Natural killer cell treated with Interleukin-12 subunit alpha and Interleukin-12 subunit beta and Interleukin-15 and Interleukin-18, amount 100 ng/mL, for 72 hours (primary cell): ENCODE measurements at regions not wholly inside any gene's neighbourhood (a gene's known extent, or its start where the extent isn't known, plus 50 kb on each side); places are given as distances from the start of the nearest gene placed in this dataset.

Source experiments
- ATAC-seq, 2 donors: fragments of 150-1000 bp; cut with Tn5 transposase in 1 of 2; sonication (Bioruptor Pico), chemical (Tn5 transposase) in 1 of 2; 2 replicates each; pipeline ENCODE4 v1.10.0; 2021
- DNase-seq: peaks from one replicate; pipeline ENCODE4 v3.0.0; 2022; ENCODE audit warnings: low spot score
- H3K27ac Mint-ChIP-seq, 2 donors: 1 replicate in 1 of 2; 2 replicates in 1 of 2; pipeline ENCODE4 v1.8.0; 2022; ENCODE audit warnings: mixed read lengths in 2 of 2, mild to moderate bottlenecking in 1 of 2, moderate library complexity in 1 of 2
- H3K27me3 Mint-ChIP-seq, 2 donors: 1 replicate in 1 of 2; 2 replicates in 1 of 2; pipeline ENCODE4 v1.8.0; 2022; ENCODE audit warnings: mixed read lengths in 2 of 2
- H3K36me3 Mint-ChIP-seq: one replicate; pipeline ENCODE4 v1.8.0; 2022; ENCODE audit warnings: mixed read lengths
- H3K4me1 Mint-ChIP-seq, 2 donors: 1 replicate in 1 of 2; 2 replicates in 1 of 2; pipeline ENCODE4 v1.8.0; 2022; ENCODE audit warnings: low read depth in 2 of 2, mixed read lengths in 2 of 2, mild to moderate bottlenecking in 1 of 2
- H3K4me3 Mint-ChIP-seq: one replicate; pipeline ENCODE4 v1.8.0; 2022; ENCODE audit warnings: mixed read lengths
- H3K9me3 Mint-ChIP-seq: 2 replicates; pipeline ENCODE4 v1.8.0; 2022; ENCODE audit warnings: mixed read lengths

DNA sequence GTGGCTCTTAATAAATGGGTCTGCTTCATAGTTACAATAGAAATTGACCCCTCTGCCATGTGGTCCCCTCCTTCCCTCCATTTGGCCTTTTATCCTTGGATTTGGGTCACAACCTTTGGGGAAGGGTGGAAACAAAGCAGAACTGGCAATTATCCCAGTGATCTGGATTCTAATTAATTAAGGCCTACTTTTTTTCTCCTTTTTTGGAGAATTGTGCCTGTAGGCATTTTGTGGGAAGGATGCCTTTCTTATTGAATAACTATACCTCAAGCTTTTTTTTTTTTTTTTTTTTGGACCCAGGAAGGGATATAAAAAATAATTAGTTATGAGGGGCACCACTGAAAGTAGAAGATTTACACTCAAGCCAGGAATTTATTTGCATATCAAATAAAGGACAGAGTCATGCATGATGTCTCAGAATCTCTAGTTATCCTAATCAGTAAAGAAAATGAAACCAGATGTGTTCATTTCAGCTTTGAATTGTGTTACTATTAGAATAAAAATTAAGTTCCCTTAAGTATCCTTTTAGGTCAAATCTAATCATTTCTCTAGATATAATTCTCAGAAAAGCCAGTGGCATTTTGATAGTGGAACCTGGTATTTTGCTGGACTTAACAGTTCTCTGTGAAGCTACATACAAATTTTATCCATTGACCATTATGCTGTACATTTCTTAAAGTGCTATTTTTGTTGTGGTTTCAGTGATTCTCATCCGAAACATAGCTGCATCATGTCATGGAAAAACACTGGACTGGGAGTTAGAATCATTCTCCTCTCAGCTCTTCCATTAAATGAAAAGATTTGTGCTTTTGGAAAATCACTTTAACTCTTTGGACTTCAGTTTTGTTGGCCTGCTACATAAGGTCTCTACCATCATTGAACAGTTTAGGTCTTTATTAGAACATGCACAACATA lies 129.3 kb downstream of the KCNRG start:
- no peak overlapping the region for H3K4me3 Mint-ChIP-seq
- no peak overlapping the region for H3K27ac Mint-ChIP-seq
- H3K4me1 Mint-ChIP-seq: peaks cover 3 to 8% of the 10 kb centered on the region in 2 donors
- H3K36me3 Mint-ChIP-seq: no peaks in the 10 kb centered on the region
- no peak for ATAC-seq
- H3K9me3 Mint-ChIP-seq: no peaks in the 10 kb centered on the region
- DNase-seq: no peak
- H3K27me3 Mint-ChIP-seq: no peaks in the 10 kb centered on the region

DNA sequence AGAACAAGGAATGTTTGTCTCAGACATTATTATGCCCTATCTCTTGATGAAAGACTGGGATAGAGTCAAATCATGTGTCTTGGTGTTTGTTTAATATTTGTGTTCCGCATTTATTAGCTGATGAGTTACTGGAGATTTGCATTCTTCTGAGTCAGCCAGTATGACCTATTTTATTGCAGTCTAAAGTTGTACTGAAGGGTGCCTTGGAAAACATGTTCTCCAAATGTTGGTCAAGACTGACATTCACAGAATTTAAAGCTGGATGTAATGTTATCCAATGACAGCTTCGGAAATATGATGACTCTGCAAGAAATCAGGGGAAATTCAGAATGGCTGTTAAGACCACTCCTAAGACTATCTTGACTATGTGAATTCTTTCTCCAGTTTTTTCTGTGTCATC lies 134.0 kb downstream of the KCNRG start:
- H3K4me3 Mint-ChIP-seq: no peak overlapping the region
- no peak overlapping the region for H3K27ac Mint-ChIP-seq
- peaks cover 14 to 20% of the 10 kb centered on the region in 2 donors for H3K4me1 Mint-ChIP-seq
- H3K27me3 Mint-ChIP-seq: peaks cover 0 to 3% of the 10 kb centered on the region in 2 donors
- ATAC-seq (no peak), DNase-seq (no peak)
- no peaks in the 10 kb centered on the region for H3K9me3 Mint-ChIP-seq
- H3K36me3 Mint-ChIP-seq: no peaks in the 10 kb centered on the region

DNA sequence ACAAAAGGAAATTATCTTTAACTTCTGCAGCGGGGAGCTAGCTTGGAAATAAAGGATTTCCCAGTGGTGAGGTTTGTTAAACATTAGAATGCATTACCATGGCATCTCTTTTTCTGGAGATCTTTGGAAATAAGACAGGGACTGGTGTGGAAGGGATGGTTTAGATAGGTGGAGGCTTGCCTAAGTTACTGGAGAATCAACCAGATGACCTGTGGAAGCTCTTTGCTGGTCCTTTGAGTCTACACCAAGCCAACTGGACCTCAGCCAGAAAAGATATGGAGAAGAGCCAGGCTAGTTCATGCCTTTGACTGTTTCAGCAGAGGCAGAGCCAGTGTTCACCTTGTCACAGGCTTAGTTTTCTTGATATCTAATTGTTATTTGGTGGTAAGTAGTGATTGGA lies 134.7 kb downstream of the KCNRG start:
- ATAC-seq (no peak), DNase-seq (no peak)
- no peak overlapping the region for H3K27ac Mint-ChIP-seq
- H3K4me1 Mint-ChIP-seq: peaks cover 14 to 20% of the 10 kb centered on the region in 2 donors
- H3K36me3 Mint-ChIP-seq: no peaks in the 10 kb centered on the region
- H3K4me3 Mint-ChIP-seq: no peak overlapping the region
- no peaks in the 10 kb centered on the region for H3K9me3 Mint-ChIP-seq
- peaks cover 0 to 3% of the 10 kb centered on the region in 2 donors for H3K27me3 Mint-ChIP-seq

DNA sequence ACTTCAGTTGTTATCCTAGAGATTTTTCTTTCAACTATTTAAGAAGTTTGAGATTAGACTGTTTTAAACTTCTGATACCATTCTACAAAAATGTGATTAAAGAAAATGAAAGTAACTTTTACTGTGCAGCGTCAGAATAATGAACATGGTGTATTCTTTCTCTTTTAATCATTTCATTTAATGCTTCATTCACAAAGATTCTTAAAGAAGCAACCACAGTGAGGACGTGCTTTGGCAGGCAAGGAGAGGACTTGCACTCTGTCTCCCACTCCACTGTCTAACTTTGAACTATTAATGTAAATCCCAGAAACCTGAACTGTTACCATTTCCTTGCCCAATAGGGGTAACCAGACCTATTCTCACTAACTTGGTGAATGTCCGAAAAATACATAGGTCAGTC lies 137.0 kb downstream of the KCNRG start:
- DNase-seq (no peak), ATAC-seq (no peak)
- Mint-ChIP-seq H3K27me3 (peaks cover 6% of the 10 kb centered on the region in 2 donors), H3K4me1 (peaks cover 14 to 20% of the 10 kb centered on the region in 2 donors), H3K36me3 (no peaks in the 10 kb centered on the region), H3K9me3 (no peaks in the 10 kb centered on the region), H3K27ac (peak overlapping the region; percentile 44 to 47), H3K4me3 (peak overlapping the region; percentile 81)

DNA sequence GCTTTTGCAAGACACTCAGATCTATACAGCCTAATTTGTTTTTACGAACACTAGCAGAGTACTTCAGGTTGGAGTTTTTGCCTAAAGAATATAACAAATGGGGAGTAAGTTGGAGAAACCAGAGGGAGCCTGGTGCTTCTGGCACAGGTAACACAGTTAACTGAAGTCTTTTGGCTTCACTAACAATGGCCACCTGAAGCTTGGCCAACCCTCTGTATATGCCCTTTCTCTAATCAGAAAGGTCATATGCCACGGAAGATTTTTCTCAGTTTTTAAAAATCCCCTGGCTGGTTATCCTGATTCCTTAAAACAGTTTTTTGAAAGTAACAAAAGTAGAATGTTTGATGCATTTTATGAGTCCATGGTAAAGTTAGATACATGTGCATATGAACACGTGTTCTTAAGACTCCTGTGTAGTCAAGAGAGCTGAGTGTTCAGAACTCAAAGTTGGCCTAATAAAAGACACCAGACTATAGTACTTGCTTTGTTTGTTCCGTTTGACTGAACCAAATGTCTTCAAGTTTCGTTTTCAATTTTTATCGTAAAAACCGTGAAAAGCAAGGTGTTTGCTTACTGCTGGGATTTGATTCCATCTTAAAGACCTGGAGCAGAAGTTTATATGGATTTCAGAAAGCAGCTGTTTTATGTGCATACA lies 137.5 kb downstream of the KCNRG start:
- H3K27me3 Mint-ChIP-seq: peaks cover 6% of the 10 kb centered on the region in 2 donors
- no peaks in the 10 kb centered on the region for H3K36me3 Mint-ChIP-seq
- DNase-seq (no peak), ATAC-seq (no peak)
- H3K9me3 Mint-ChIP-seq: no peaks in the 10 kb centered on the region
- H3K4me3 Mint-ChIP-seq: peak overlapping the region; percentile 81
- peak overlapping the region; percentile 44 to 47 for H3K27ac Mint-ChIP-seq
- H3K4me1 Mint-ChIP-seq: peaks cover 14 to 20% of the 10 kb centered on the region in 2 donors

DNA sequence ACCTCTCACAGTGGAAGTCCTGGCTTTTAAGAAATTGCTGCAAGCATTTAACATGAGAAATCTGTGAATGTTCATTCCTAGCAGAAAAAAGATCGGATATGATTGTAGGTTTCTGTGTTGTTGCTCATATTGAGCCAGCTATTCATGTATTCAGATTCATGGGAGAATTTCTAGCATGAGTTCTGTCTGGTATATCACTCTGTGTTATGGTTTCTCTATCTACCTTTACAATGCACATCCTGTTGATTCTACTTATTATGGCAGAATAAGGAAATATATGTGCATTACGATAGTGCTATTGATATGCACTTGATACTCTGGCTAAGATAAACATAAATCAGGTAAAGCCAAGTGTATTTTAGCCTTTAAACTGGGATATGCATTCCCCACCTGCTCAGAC lies 138.2 kb downstream of the KCNRG start:
- Mint-ChIP-seq H3K27me3 (peaks cover 6% of the 10 kb centered on the region in 2 donors), H3K27ac (no peak overlapping the region), H3K36me3 (no peaks in the 10 kb centered on the region), H3K4me1 (peaks cover 14 to 20% of the 10 kb centered on the region in 2 donors), H3K4me3 (peak overlapping the region; percentile 81), H3K9me3 (no peaks in the 10 kb centered on the region)
- ATAC-seq (no peak), DNase-seq (no peak)

DNA sequence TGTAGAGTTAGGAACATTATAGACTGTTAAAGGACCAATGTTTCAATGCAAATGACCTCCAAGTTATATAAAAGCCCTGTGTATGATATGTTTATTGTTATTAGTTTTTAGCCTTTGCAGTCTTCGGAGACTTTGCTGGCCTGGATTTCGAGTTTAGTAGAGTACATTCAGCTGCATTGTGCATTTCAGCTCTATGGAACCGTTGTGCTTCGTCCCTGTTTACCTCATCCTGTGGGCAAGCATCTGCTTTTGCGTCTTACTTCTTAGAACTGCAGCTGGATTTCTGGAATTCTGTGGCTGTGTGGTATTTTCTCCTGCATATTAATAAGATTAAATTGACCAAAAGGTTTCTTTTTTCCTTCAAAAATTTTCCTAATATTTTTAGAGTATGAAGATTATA lies 138.6 kb downstream of the KCNRG start:
- ATAC-seq: no peak
- no peak overlapping the region for H3K4me3 Mint-ChIP-seq
- H3K27ac Mint-ChIP-seq: no peak overlapping the region
- H3K36me3 Mint-ChIP-seq: no peaks in the 10 kb centered on the region
- H3K27me3 Mint-ChIP-seq: peaks cover 6% of the 10 kb centered on the region in 2 donors
- H3K9me3 Mint-ChIP-seq: no peaks in the 10 kb centered on the region
- DNase-seq: no peak
- peaks cover 14 to 20% of the 10 kb centered on the region in 2 donors for H3K4me1 Mint-ChIP-seq

DNA sequence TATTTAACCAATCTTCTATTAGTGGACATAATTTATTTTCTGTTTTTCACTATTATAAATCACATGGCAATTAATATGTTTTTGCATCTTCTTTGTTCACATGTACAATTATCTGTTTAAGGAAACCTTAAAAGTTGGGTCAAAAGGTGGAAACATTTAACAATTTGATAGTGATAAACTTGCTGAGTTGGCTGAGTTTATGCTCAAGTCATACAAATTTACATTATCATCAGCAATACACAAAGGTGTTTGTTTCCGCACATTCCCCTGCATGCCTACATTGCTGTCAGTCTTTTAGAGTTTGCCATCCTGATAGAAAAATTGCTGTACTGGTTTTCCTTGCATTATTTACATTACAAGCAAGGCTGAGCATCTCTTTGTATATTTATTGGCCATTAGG lies 139.5 kb downstream of the KCNRG start:
- Mint-ChIP-seq H3K9me3 (no peaks in the 10 kb centered on the region), H3K27me3 (peaks cover 6% of the 10 kb centered on the region in 2 donors)

DNA sequence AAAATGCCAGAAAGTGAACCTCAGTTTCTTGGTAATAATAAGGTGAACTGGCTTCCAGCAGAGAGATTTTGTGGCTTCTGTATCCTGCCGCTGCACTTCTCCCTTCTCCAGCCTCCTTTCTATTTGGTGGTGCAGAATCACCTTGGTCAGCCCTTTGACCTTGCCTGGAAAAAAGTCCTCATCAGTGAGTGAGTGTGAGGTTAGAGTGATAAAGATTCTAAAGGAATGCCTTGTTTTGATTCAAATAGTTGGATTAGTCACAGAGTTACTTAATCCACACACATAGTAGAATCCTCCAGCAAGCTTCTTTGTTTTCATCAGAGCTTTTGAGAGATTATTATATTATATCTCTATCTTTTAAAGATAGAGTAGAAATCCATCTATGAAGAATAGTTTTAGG lies 140.9 kb downstream of the KCNRG start:
- Mint-ChIP-seq H3K36me3 (no peaks in the 10 kb centered on the region), H3K27me3 (peaks cover 4 to 6% of the 10 kb centered on the region in 2 donors), H3K4me3 (no peak overlapping the region), H3K4me1 (peaks cover 13 to 20% of the 10 kb centered on the region in 2 donors), H3K9me3 (no peaks in the 10 kb centered on the region), H3K27ac (no peak overlapping the region)
- ATAC-seq: no peak
- no peak for DNase-seq

More for the DNA sequence above, 139.5 kb downstream of the KCNRG start:
- Mint-ChIP-seq H3K27ac (no peak overlapping the region), H3K36me3 (no peaks in the 10 kb centered on the region), H3K4me1 (peaks cover 14 to 20% of the 10 kb centered on the region in 2 donors), H3K4me3 (no peak overlapping the region)
- DNase-seq (no peak), ATAC-seq (no peak)

DNA sequence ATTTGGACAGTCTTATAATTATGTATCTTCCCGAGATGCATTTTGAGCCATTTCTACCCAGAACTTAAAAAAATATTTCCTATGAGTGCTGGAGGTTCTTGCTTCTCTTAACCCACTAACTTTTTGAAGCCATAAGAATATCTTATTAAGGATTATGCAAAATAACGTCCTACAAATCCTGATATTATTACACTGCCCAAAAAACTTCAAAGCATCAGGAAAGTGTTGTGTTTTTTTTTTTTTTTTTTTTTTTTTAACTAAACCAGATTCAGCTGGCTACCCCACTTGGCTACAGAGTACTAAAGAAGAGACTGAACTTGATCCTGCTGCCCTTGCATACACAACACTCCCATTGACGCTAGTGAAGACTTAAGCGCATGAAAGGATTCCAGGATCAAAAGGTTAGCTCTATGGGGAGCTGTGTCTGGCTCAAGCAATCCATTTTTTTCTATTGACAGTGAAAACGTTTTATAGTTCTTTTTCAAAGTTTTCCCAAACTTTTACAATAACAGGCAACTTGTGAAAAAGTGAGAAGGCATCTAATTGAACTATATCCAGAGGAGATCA lies 141.4 kb downstream of the KCNRG start:
- Mint-ChIP-seq H3K27ac (peak overlapping the region in 1 of 2 donors; percentile 54), H3K27me3 (peaks cover 6% of the 10 kb centered on the region in 2 donors), H3K36me3 (no peaks in the 10 kb centered on the region), H3K9me3 (no peaks in the 10 kb centered on the region), H3K4me1 (peaks cover 8 to 16% of the 10 kb centered on the region in 2 donors), H3K4me3 (no peak overlapping the region)
- DNase-seq (no peak), ATAC-seq (no peak)

DNA sequence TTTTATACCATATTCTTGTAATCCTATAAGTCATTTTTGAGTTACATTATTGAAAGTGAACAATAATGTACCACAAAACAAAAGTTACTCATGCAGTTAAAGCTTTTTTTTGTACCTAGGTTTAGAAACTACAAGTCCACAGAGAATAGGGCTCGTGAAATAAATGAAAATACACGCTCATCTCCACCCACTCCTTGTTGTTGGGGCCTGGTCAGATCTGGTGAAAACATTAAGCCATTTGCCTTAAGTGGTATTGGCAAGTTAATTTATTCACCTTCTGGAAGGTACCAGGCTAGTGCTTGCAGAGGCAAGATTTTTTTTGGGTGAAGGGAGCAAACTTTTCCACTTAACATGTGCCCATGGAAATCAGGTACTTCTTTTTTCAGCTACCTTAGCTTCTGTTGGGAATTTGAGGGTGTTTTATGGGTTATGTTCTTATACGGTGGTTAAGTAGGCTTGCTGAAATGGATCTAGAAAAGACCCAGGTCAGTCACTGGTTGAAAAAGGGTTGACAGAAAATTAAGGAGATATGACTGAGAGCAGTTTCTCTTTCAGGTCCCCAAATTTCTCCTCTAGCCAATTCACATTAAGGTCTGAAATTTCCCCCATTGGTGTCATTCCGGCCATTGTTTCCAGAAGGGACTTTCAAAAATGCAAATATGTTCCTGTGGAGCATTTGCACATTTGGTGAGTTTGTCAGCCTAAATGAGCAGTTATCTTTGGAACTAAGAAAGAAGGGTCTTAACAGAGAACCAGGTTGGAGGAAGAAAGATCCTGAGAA lies 143.3 kb downstream of the KCNRG start:
- Mint-ChIP-seq H3K4me1 (peaks cover 0 to under 1% of the 10 kb centered on the region in 2 donors), H3K27me3 (peaks cover 6 to 7% of the 10 kb centered on the region in 2 donors), H3K36me3 (no peaks in the 10 kb centered on the region), H3K4me3 (no peak overlapping the region), H3K9me3 (no peaks in the 10 kb centered on the region), H3K27ac (no peak overlapping the region)
- no peak for DNase-seq
- ATAC-seq: no peak

DNA sequence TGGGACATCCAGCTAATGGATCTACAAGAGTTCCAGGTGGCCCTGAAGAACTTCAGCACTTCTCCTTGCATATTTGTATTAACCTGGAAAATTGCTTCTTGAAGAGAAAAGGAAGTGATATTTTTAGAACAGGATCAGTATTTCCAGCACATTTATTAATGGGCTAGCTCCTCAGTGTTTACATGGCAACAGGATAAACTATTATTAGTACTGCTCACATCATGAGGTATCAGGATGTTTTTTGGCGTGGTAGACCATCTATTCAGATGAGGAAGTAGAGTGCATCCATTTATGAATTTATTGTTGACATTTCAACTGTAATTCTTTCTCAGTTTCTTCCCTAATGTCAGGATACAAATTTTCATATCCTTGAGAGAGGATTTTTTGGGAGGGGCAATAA lies 144.4 kb downstream of the KCNRG start:
- DNase-seq: no peak
- Mint-ChIP-seq H3K4me3 (no peak overlapping the region), H3K9me3 (no peaks in the 10 kb centered on the region), H3K27me3 (peaks cover 6 to 12% of the 10 kb centered on the region in 2 donors), H3K27ac (no peak overlapping the region), H3K4me1 (peaks cover 0 to 5% of the 10 kb centered on the region in 2 donors), H3K36me3 (no peaks in the 10 kb centered on the region)
- ATAC-seq: no peak

DNA sequence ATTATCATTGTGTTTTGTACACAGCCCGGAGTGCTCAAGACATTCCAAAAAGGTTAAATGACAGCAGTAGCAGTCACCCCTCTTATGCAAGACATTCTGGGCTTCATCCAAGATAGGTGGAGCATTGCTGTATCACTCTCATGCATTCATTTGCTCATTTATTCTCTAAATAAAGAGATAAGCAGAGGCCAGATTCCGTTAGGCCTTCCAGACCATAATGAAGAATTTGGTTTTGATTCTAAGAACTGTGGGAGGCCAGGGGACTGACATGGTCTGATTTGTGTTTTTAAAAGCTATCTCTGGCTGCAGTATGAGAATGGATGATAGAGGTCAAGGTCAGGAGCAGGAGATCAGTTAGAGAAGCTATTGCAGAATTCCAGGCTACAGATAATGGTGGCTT lies 145.8 kb downstream of the KCNRG start:
- H3K4me1 Mint-ChIP-seq: peaks cover 0 to 5% of the 10 kb centered on the region in 2 donors
- no peak overlapping the region for H3K4me3 Mint-ChIP-seq
- H3K9me3 Mint-ChIP-seq: no peaks in the 10 kb centered on the region
- no peak overlapping the region for H3K27ac Mint-ChIP-seq
- DNase-seq: no peak
- H3K27me3 Mint-ChIP-seq: peaks cover 6 to 12% of the 10 kb centered on the region in 2 donors
- H3K36me3 Mint-ChIP-seq: peaks cover 2% of the 10 kb centered on the region
- no peak for ATAC-seq
